Vagina (tissue), 2 donors: ENCODE measurements at regions not wholly inside any gene's neighbourhood (a gene's known extent, or its start where the extent isn't known, plus 50 kb on each side); places are given as distances from the start of the nearest gene placed in this dataset.

Experiments
- DNase-seq, 2 donors: peaks; one replicate each; pipeline ENCODE4 v3.0.0-alpha.2; 2017; ENCODE audit errors: extremely low spot score in 2 of 2
- H3K27ac ChIP-seq: fragments of 200-600 bp; sonication (generic); one replicate; pipeline ENCODE4 v1.5.1; 2019
- H3K27me3 ChIP-seq: fragments of 200-600 bp; sonication (generic); one replicate; pipeline ENCODE4 v1.5.1; 2019
- H3K36me3 ChIP-seq, 2 donors: fragments of 200-600 bp; sonication (generic); one replicate each; pipeline ENCODE4 v1.5.1; 2017 to 2019
- H3K4me1 ChIP-seq: fragments of 200-600 bp; sonication (generic); one replicate; pipeline ENCODE4 v1.5.1; 2019
- H3K4me3 ChIP-seq, 2 donors: fragments of 200-600 bp; sonication (generic); 1 replicate in 1 of 2; 2 replicates in 1 of 2; pipeline ENCODE4 v1.5.1; 2016 to 2019
- H3K9me3 ChIP-seq: fragments of 200-600 bp; sonication (generic); one replicate; pipeline ENCODE4 v1.5.1; 2019
- CTCF ChIP-seq, 3 experiments: fragments of 450-650 bp in 2 of 3; fragments of 200-600 bp in 1 of 3; sonication (generic) in 1 of 3; IDR thresholded peaks; one replicate each; pipeline ENCODE4 v1.5.1; 2017 to 2019; ENCODE audit warnings: antibody characterized with exemption in 3 of 3, mild to moderate bottlenecking in 2 of 3, moderate library complexity in 2 of 3
- POLR2A ChIP-seq, 2 donors: fragments of 450-650 bp; IDR thresholded peaks; one replicate each; pipeline ENCODE4 v1.6.1; 2017; ENCODE audit warnings: antibody characterized with exemption in 2 of 2, mild to moderate bottlenecking in 2 of 2, moderate library complexity in 2 of 2
- POLR2AphosphoS5 ChIP-seq, 2 donors: sonication (generic); formaldehyde crosslinking; IDR thresholded peaks; one replicate each; pipeline ENCODE4 v1.9.0; 2017; ENCODE audit warnings: antibody characterized with exemption in 2 of 2, mild to moderate bottlenecking in 2 of 2, low read depth in 1 of 2; ENCODE audit not compliant: insufficient read depth in 1 of 2
- intact Hi-C: fragments of 100-400 bp; cut with DNase I; formaldehyde crosslinking; loops from one replicate; pipeline ENCODE4 v1.15.1; 2023

GRCh38 chr7:19327018-19327417 is 181.8 kb upstream of the FERD3L start:
- intact Hi-C loops: no loop called here

GRCh38 chr7:19322002-19322401 is 176.8 kb upstream of the FERD3L start:
- TF ChIP-seq POLR2A (IDR thresholded peaks at IDR 0.05) (no peak), POLR2AphosphoS5 (IDR thresholded peaks at IDR 0.05; ENCODE audit: insufficient read depth in 1 of 2, low read depth in 1 of 2) (no peak), CTCF (IDR thresholded peaks at IDR 0.05) (no peak)
- no peak overlapping the region for H3K27ac ChIP-seq
- no peaks in the 10 kb centered on the region for H3K4me1 ChIP-seq
- intact Hi-C loops: no loop called here
- H3K27me3 ChIP-seq: no peaks in the 10 kb centered on the region
- no peaks in the 10 kb centered on the region for H3K36me3 ChIP-seq
- no peak for DNase-seq
- no peaks in the 10 kb centered on the region for H3K9me3 ChIP-seq
- no peak overlapping the region for H3K4me3 ChIP-seq

More at GRCh38 chr7:19327018-19327417, 181.8 kb upstream of the FERD3L start:
- Histone ChIP-seq H3K4me3 (no peak overlapping the region), H3K36me3 (no peaks in the 10 kb centered on the region), H3K4me1 (no peaks in the 10 kb centered on the region), H3K9me3 (no peaks in the 10 kb centered on the region), H3K27ac (no peak overlapping the region), H3K27me3 (no peaks in the 10 kb centered on the region)
- no peak for TF ChIP-seq CTCF (IDR thresholded peaks at IDR 0.05)
- no peak for TF ChIP-seq POLR2AphosphoS5 (IDR thresholded peaks at IDR 0.05; ENCODE audit: insufficient read depth in 1 of 2, low read depth in 1 of 2)
- no peak for TF ChIP-seq POLR2A (IDR thresholded peaks at IDR 0.05)
- no peak for DNase-seq

- Histone ChIP-seq H3K36me3 (no peaks in the 10 kb centered on the region), H3K27me3 (no peaks in the 10 kb centered on the region), H3K4me3 (no peak overlapping the region), H3K9me3 (no peaks in the 10 kb centered on the region), H3K4me1 (no peaks in the 10 kb centered on the region), H3K27ac (no peak overlapping the region)
- intact Hi-C loops: no loop called here
- DNase-seq: no peak
- TF ChIP-seq CTCF (IDR thresholded peaks at IDR 0.05) (no peak), POLR2A (IDR thresholded peaks at IDR 0.05) (no peak), POLR2AphosphoS5 (IDR thresholded peaks at IDR 0.05; ENCODE audit: insufficient read depth in 1 of 2, low read depth in 1 of 2) (no peak)
These were observed 173.1 kb upstream of the FERD3L start for GRCh38 chr7:19318287-19318686.

- Histone ChIP-seq H3K27ac (no peak overlapping the region), H3K4me3 (no peak overlapping the region), H3K4me1 (no peaks in the 10 kb centered on the region), H3K9me3 (no peaks in the 10 kb centered on the region), H3K36me3 (no peaks in the 10 kb centered on the region), H3K27me3 (no peaks in the 10 kb centered on the region)
- TF ChIP-seq POLR2A (IDR thresholded peaks at IDR 0.05) (no peak), CTCF (IDR thresholded peaks at IDR 0.05) (no peak), POLR2AphosphoS5 (IDR thresholded peaks at IDR 0.05; ENCODE audit: insufficient read depth in 1 of 2, low read depth in 1 of 2) (no peak)
- intact Hi-C loops: no loop called here
- no peak for DNase-seq
These were observed 172.2 kb upstream of the FERD3L start for GRCh38 chr7:19317461-19317860.

GRCh38 chr7:19312416-19312815 is 167.2 kb upstream of the FERD3L start:
- TF ChIP-seq POLR2A (IDR thresholded peaks at IDR 0.05): no peak
- TF ChIP-seq POLR2AphosphoS5 (IDR thresholded peaks at IDR 0.05; ENCODE audit: insufficient read depth in 1 of 2, low read depth in 1 of 2): no peak
- no peak for TF ChIP-seq CTCF (IDR thresholded peaks at IDR 0.05)
- no peak overlapping the region for H3K27ac ChIP-seq
- H3K36me3 ChIP-seq: no peaks in the 10 kb centered on the region
- intact Hi-C loops: no loop called here
- no peaks in the 10 kb centered on the region for H3K9me3 ChIP-seq
- H3K4me3 ChIP-seq: no peak overlapping the region
- no peak for DNase-seq
- no peaks in the 10 kb centered on the region for H3K4me1 ChIP-seq
- no peaks in the 10 kb centered on the region for H3K27me3 ChIP-seq
